K562 (cell line): ENCODE measurements at regions not wholly inside any gene's neighbourhood (a gene's known extent, or its start where the extent isn't known, plus 50 kb on each side); places are given as distances from the start of the nearest gene placed in this dataset.
"Not testable (repeated sequence)": the region's sequence is repeated elsewhere in the genome, so short reads cannot be mapped to it uniquely, and the experiment has no call there.

Source experiments
- ATAC-seq: fragments of 200-7000 bp; cut with Tn5 transposase; 3 replicates; pipeline ENCODE4 v1.9.1; 2020; ENCODE audit warnings: moderate library complexity
- BruUV-seq: library from RNA; stranded (reverse); fragments of 400-500 nt; replicated peaks from 2 replicates; lab custom pipeline; 2021; lab: Mats Ljungman, UMichigan
- CTCF ChIA-PET: fragments of 300-600 bp; formaldehyde crosslinking; extraction: SDS; loops from one replicate; lab custom pipeline; 2021; ENCODE audit warnings: low intra/inter-chr PET ratio; lab: Yijun Ruan, JAX
- POLR2A ChIA-PET: fragments of 300-600, 350-650 bp; sonication (Branson Sonifier 250); formaldehyde crosslinking; extraction: SDS; loops from one replicate; lab custom pipeline; 2021; ENCODE audit warnings: antibody characterized with exemption, inconsistent platforms; lab: Yijun Ruan, JAX
- DNase-seq, 4 experiments: peaks; one replicate each; pipeline versions ENCODE4 v3.0.0 to v3.0.0-alpha.2; 2011 to 2018; ENCODE audit warnings: low spot score in 3 of 4, mixed read lengths in 3 of 4; ENCODE audit errors: extremely low read depth in 1 of 4
- FAIRE-seq: peaks from 2 replicates; lab custom pipeline; 2011; peaks lifted over from hg19 to GRCh38; lab: Jason Lieb, UNC
- H2AFZ ChIP-seq: 2 replicates; pipeline ENCODE4 v1.6.0; 2011; ENCODE audit warnings: low read depth, low read length, control low read depth, inconsistent platforms
- H3K27ac ChIP-seq: fragments of 200-600 bp; 3 replicates; pipeline ENCODE4 v1.8.0; 2011; ENCODE audit warnings: low read depth, mild to moderate bottlenecking, control low read depth, inconsistent platforms, low read length, moderate library complexity, mixed read lengths; ENCODE audit errors: extremely low read depth
- H3K27me3 ChIP-seq, 2 experiments: fragments of 300-600 bp in 1 of 2; 2 replicates in 1 of 2; 3 replicates in 1 of 2; pipeline versions ENCODE4 v1.6.0 to v1.8.0; 2011; ENCODE audit warnings: inconsistent platforms in 2 of 2, low read length in 2 of 2, mild to moderate bottlenecking in 1 of 2, mixed read lengths in 1 of 2, moderate library complexity in 1 of 2; ENCODE audit not compliant: control insufficient read depth in 2 of 2, insufficient read depth in 2 of 2
- H3K36me3 ChIP-seq: fragments of 300-600 bp; 3 replicates; pipeline ENCODE4 v1.8.0; 2011; ENCODE audit warnings: mild to moderate bottlenecking, low read length, inconsistent platforms; ENCODE audit not compliant: control insufficient read depth, insufficient read depth
- H3K4me1 ChIP-seq, 2 experiments: fragments of 200-600 bp in 1 of 2; replicated peaks in 1 of 2; 2 replicates in 1 of 2; 3 replicates in 1 of 2; pipeline versions ENCODE4 v1.5.1 to v1.8.0; 2011; ENCODE audit warnings: inconsistent platforms in 2 of 2, low read length in 2 of 2, mild to moderate bottlenecking in 1 of 2, mixed read lengths in 1 of 2, moderate library complexity in 1 of 2; ENCODE audit not compliant: control insufficient read depth in 2 of 2, insufficient read depth in 2 of 2
- H3K4me2 ChIP-seq: 2 replicates; pipeline ENCODE4 v1.6.1; 2011; ENCODE audit warnings: low read length, control low read depth, inconsistent platforms, mixed read lengths; ENCODE audit not compliant: insufficient read depth
- H3K4me3 ChIP-seq: fragments of 200-600 bp; sonication (generic), shearing (Covaris generic); 2 replicates; pipeline ENCODE4 v1.5.1; 2016; ENCODE audit warnings: control low read depth, inconsistent platforms
- H3K79me2 ChIP-seq: fragments of 200-600 bp; 3 replicates; pipeline ENCODE4 v1.8.0; 2011; ENCODE audit warnings: low read length, inconsistent platforms; ENCODE audit not compliant: control insufficient read depth, insufficient read depth
- H3K9ac ChIP-seq, 2 experiments: 2 replicates each; pipeline versions ENCODE4 v1.6.0 to v1.6.1; 2011; ENCODE audit warnings: low read depth in 2 of 2, low read length in 2 of 2, control low read depth in 1 of 2, inconsistent platforms in 1 of 2, mild to moderate bottlenecking in 1 of 2, mixed read lengths in 1 of 2; ENCODE audit not compliant: insufficient read depth in 1 of 2
- H3K9me1 ChIP-seq: one replicate; pipeline ENCODE4 v1.6.0; 2011; ENCODE audit warnings: inconsistent platforms, mild to moderate bottlenecking, low read length, moderate library complexity; ENCODE audit not compliant: control insufficient read depth, insufficient read depth
- H3K9me3 ChIP-seq: replicated peaks from 2 replicates; pipeline ENCODE4 v1.5.1; 2011; ENCODE audit warnings: low read depth, low read length, inconsistent platforms; ENCODE audit not compliant: control insufficient read depth, insufficient read depth
- H4K20me1 ChIP-seq: replicated peaks from 2 replicates; pipeline ENCODE4 v1.6.1; 2011; ENCODE audit warnings: low read length, inconsistent platforms, mixed read lengths; ENCODE audit not compliant: control insufficient read depth, insufficient read depth
- HMGXB4 ChIP-seq: sonication (generic); formaldehyde crosslinking; IDR thresholded peaks from 2 replicates; pipeline ENCODE4 v1.8.1; 2023; ENCODE audit warnings: mild to moderate bottlenecking, missing genetic modification reagents
- ZBTB11 ChIP-seq, 3 experiments: fragments of 200-800 bp in 1 of 3; fragments of 250-450 bp in 1 of 3; fragments of 450-650 bp in 1 of 3; sonication (Bioruptor Pico) in 1 of 3; sonication (Bioruptor generic) in 1 of 3; formaldehyde crosslinking in 1 of 3; IDR thresholded peaks; 2 replicates each; pipeline versions ENCODE4 v1.6.1 to v1.8.0; 2016 to 2022; ENCODE audit warnings: mild to moderate bottlenecking in 2 of 3, missing genetic modification characterization in 2 of 3, missing compliant biosample characterization in 1 of 3, moderate library complexity in 1 of 3
- WGBS: fragments of 100-300 bp; shearing (Covaris generic); methylation state at CpG from one replicate; pipeline ENCODE4 v1.1.6; 2016; ENCODE audit warnings: low coverage, mixed read lengths; ENCODE audit not compliant: insufficient coverage; ENCODE audit errors: missing lambda C conversion rate; 5-methylcytosine and 5-hydroxymethylcytosine counted together
- in situ Hi-C: fragments of 300-500 bp; cut with MboI; formaldehyde crosslinking; loops from 4 replicates; pipeline ENCODE4 v1.15.0; 2018; ENCODE audit warnings: inconsistent platforms, mixed read lengths
- intact Hi-C: fragments of 100-400 bp; cut with micrococcal nuclease; formaldehyde crosslinking; loops from 2 replicates; pipeline ENCODE4 v1.14.2; 2022

GRCh38 chr20:48367541-48368358 lies 460.0 kb downstream of the PREX1 start:
- H3K4me1 ChIP-seq, H3K9me1 ChIP-seq, H3K27ac ChIP-seq, intact Hi-C loops, H4K20me1 ChIP-seq, H3K4me3 ChIP-seq, H3K9me3 ChIP-seq, ATAC-seq, H3K36me3 ChIP-seq, DNase-seq, H2AFZ ChIP-seq, H3K4me2 ChIP-seq, in situ Hi-C loops, CTCF ChIA-PET, BruUV-seq, H3K79me2 ChIP-seq, POLR2A ChIA-PET, H3K9ac ChIP-seq: not testable (repeated sequence)
- peak; percentile 76 for FAIRE-seq
- peaks cover 4 to 11% of the 10 kb centered on the region in 2 experiments; a peak in 4 of 5 replicates for H3K27me3 ChIP-seq
- WGBS: 2% methylated on average over 10 of the region's 28 CpGs

GRCh38 chr20:48366230-48366629 lies 461.6 kb downstream of the PREX1 start:
- Histone ChIP-seq H3K9me1 (no peaks in the 10 kb centered on the region), H3K9me3 (no peaks in the 10 kb centered on the region), H4K20me1 (no peaks in the 10 kb centered on the region; the same call in 1 of the 2 replicates), H3K79me2 (no peaks in the 10 kb centered on the region), H3K36me3 (no peaks in the 10 kb centered on the region), H3K4me3 (no peak overlapping the region), H3K27me3 (peaks cover 2 to 12% of the 10 kb centered on the region in 2 experiments; a peak in 3 of 5 replicates), H3K4me2 (no peak overlapping the region), H3K9ac (no peak overlapping the region), H2AFZ (no peak overlapping the region), H3K4me1 (no peaks in the 10 kb centered on the region), H3K27ac (no peak overlapping the region)
- no peak for DNase-seq
- intact Hi-C loops (no loop called here), in situ Hi-C loops (no loop called here)
- ChIA-PET CTCF (no interaction called here), POLR2A (no interaction called here)
- FAIRE-seq: no peak
- WGBS: 3% methylated on average over 5 of the region's 5 CpGs
- ATAC-seq: no peak
- no TSS peak for BruUV-seq
- TF ChIP-seq ZBTB11 (CRISPR knock-in tag; IDR thresholded peaks at IDR 0.05) (0 out of 6 replicates have a peak, but pooled peaks of 1 of the 3 experiments have one; percentile 42), HMGXB4 (CRISPR knock-in tag) (no peak)
